Parathyroid adenoma (tissue), 2 donors: ENCODE measurements at regions not wholly inside any gene's neighbourhood (a gene's known extent, or its start where the extent isn't known, plus 50 kb on each side); places are given as distances from the start of the nearest gene placed in this dataset.

Source experiments
- H2AFZ ChIP-seq: fragments of 300-600 bp; sonication (generic); one replicate; pipeline ENCODE4 v1.7.0; 2017; ENCODE audit warnings: antibody characterized with exemption, mild to moderate bottlenecking
- H3K27ac ChIP-seq: fragments of 300-600 bp; sonication (generic); one replicate; pipeline ENCODE4 v1.7.0; 2017
- H3K27me3 ChIP-seq: fragments of 300-600 bp; sonication (generic); one replicate; pipeline ENCODE4 v1.7.0; 2017; ENCODE audit warnings: low read length; ENCODE audit not compliant: control insufficient read depth, insufficient read depth
- H3K36me3 ChIP-seq: fragments of 300-600 bp; sonication (generic); one replicate; pipeline ENCODE4 v1.7.0; 2017; ENCODE audit warnings: low read length; ENCODE audit not compliant: control insufficient read depth, insufficient read depth
- H3K4me1 ChIP-seq: fragments of 300-600 bp; sonication (generic); one replicate; pipeline ENCODE4 v1.7.0; 2017; ENCODE audit warnings: control low read depth
- H3K4me2 ChIP-seq: fragments of 300-600 bp; sonication (generic); one replicate; pipeline ENCODE4 v1.7.0; 2017; ENCODE audit warnings: low read length
- H3K4me3 ChIP-seq: fragments of 300-600 bp; sonication (generic); one replicate; pipeline ENCODE4 v1.7.0; 2017; ENCODE audit warnings: low read depth, low read length
- H3K79me2 ChIP-seq: fragments of 300-600 bp; sonication (generic); one replicate; pipeline ENCODE4 v1.7.0; 2017; ENCODE audit warnings: control low read depth
- H3K9ac ChIP-seq: fragments of 300-600 bp; sonication (generic); one replicate; pipeline ENCODE4 v1.7.0; 2017; ENCODE audit warnings: mild to moderate bottlenecking
- H3K9me3 ChIP-seq: fragments of 300-600 bp; sonication (generic); one replicate; pipeline ENCODE4 v1.7.0; 2017; ENCODE audit warnings: low read length; ENCODE audit not compliant: control insufficient read depth
- TF ChIP-seq, protein P1 (sequence below): fragments of 300-600 bp; sonication (generic); IDR thresholded peaks from one replicate; pipeline ENCODE4 v1.7.0; 2017; ENCODE audit warnings: antibody characterized with exemption, mild to moderate bottlenecking
- donor health status: primary hyperparathyroidism.

DNA sequence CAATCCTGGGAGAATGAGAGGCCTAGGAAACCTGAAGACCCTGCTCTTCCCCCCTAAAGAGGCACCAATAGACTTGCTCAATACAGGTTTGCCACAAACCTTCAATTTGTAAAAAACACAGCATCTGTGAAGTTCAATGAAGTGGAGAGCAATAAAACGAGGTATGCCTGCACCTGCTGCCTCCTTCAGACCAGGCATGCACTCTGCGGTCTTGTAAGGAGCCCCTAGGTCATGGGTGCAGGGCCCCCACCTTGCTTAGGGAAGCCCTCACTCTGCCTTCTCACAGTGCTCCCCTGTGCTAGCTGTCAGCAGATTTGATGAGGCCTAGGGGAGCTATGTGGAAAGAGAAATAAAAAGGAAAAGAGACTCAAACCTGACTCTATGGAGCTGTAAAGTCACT lies 72.1 kb upstream of the GALNT10 start:
- H3K79me2 ChIP-seq, result no peaks in the 10 kb centered on the region
- no peaks in the 10 kb centered on the region for H3K36me3 ChIP-seq
- H2AFZ ChIP-seq, result peak overlapping the region; percentile 61
- TF ChIP-seq, protein P1, sequence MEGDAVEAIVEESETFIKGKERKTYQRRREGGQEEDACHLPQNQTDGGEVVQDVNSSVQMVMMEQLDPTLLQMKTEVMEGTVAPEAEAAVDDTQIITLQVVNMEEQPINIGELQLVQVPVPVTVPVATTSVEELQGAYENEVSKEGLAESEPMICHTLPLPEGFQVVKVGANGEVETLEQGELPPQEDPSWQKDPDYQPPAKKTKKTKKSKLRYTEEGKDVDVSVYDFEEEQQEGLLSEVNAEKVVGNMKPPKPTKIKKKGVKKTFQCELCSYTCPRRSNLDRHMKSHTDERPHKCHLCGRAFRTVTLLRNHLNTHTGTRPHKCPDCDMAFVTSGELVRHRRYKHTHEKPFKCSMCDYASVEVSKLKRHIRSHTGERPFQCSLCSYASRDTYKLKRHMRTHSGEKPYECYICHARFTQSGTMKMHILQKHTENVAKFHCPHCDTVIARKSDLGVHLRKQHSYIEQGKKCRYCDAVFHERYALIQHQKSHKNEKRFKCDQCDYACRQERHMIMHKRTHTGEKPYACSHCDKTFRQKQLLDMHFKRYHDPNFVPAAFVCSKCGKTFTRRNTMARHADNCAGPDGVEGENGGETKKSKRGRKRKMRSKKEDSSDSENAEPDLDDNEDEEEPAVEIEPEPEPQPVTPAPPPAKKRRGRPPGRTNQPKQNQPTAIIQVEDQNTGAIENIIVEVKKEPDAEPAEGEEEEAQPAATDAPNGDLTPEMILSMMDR, result no peak
- peaks cover 5% of the 10 kb centered on the region for H3K4me1 ChIP-seq
- no peak overlapping the region for H3K4me3 ChIP-seq
- H3K4me2 ChIP-seq, result no peak overlapping the region
- H3K9ac ChIP-seq, result no peak overlapping the region
- no peaks in the 10 kb centered on the region for H3K27me3 ChIP-seq
- H3K27ac ChIP-seq, result no peak overlapping the region
- H3K9me3 ChIP-seq, result no peaks in the 10 kb centered on the region

DNA sequence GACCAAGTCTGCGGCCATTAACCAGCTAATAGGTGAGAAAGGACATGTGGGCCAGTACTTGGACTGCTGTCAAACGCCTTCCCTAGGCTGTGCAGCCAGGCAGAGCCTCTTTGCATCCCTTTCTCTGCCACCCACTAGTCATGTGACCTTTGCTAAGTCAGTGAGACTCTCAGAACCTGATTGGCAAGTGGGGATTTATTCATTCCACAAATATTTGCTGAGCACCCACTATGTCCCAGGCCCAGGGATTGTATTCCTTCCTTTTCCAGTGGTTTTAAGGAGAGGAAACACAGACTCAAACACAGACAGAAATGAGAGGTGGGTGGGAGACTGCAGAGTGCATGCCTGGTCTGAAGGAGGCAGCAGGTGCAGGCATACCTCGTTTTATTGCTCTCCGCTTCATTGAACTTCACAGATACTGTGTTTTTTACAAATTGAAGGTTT lies 71.6 kb upstream of the GALNT10 start:
- Histone ChIP-seq H3K79me2 (no peaks in the 10 kb centered on the region), H3K4me3 (no peak overlapping the region), H2AFZ (peak overlapping the region; percentile 61), H3K4me2 (no peak overlapping the region), H3K36me3 (no peaks in the 10 kb centered on the region), H3K4me1 (peaks cover 5% of the 10 kb centered on the region), H3K27ac (no peak overlapping the region), H3K9ac (no peak overlapping the region), H3K9me3 (no peaks in the 10 kb centered on the region), H3K27me3 (no peaks in the 10 kb centered on the region)
- TF ChIP-seq, protein P1, result no peak

DNA sequence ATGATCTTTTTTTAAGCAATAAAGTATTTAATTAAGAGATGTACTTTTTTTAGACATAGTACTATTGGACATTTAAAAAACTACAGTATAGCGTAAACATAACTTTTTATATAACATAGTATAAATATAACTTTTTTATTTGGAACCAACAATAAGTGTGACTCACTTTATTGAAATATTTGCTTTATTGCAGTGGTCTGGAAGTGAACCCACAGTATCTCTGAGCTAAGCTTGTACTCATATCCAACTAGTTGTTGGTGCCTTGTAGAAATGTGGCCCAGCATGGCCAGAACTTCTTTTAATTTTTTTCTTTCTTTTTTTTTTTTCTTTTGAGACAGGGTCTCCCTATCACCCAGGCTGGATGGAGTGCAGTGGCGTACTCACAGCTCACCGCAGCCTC lies 61.5 kb upstream of the GALNT10 start:
- Histone ChIP-seq H3K9me3 (no peaks in the 10 kb centered on the region), H3K27ac (no peak overlapping the region), H3K27me3 (no peaks in the 10 kb centered on the region), H3K4me3 (no peak overlapping the region), H3K4me1 (no peaks in the 10 kb centered on the region), H3K9ac (no peak overlapping the region), H3K36me3 (no peaks in the 10 kb centered on the region), H3K4me2 (no peak overlapping the region), H3K79me2 (no peaks in the 10 kb centered on the region), H2AFZ (no peak overlapping the region)
- TF ChIP-seq, protein P1, result no peak

DNA sequence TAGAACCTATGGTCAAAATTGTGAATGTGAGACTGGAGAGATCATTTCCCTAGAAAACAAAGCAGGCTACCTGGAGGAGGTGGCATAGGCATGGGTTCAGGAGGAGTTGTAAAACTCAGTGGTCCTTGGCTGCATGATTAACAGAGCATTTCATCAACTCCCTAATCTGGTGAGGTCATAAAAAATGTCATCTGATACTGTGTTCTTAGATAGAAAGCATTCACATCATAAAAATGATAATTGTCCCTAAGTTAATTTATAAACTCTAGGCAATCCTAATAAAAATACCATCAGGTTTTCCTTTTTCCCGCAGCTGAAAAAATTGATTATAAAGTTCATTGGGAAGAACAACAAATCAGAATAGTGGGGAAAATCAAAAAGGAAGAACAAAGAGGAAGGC lies 60.6 kb upstream of the GALNT10 start:
- H3K4me2 ChIP-seq, result no peak overlapping the region
- no peak overlapping the region for H2AFZ ChIP-seq
- H3K4me1 ChIP-seq, result no peaks in the 10 kb centered on the region
- no peak overlapping the region for H3K27ac ChIP-seq
- H3K79me2 ChIP-seq, result no peaks in the 10 kb centered on the region
- no peaks in the 10 kb centered on the region for H3K9me3 ChIP-seq
- TF ChIP-seq, protein P1, result no peak
- H3K27me3 ChIP-seq, result no peaks in the 10 kb centered on the region
- H3K9ac ChIP-seq, result no peak overlapping the region
- H3K4me3 ChIP-seq, result no peak overlapping the region
- no peaks in the 10 kb centered on the region for H3K36me3 ChIP-seq

DNA sequence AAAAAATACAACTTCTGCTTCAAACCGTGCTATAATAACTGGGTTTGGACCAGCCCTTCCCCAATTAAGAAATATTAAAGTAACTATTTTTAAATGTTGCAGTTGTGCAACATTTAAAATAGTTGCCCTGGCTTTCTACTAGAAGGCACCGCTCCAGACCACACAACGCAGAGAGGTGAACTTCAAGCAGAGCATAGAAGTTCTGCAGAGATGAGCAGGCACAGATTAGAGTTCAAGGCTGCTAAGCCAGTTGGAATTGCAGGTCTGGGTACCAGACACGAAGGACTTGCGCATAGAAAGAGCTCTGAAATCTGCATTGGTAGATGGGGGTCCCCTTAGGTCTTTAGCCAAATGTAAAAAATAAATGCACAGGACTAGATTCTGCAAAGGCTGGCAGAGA lies 58.7 kb upstream of the GALNT10 start:
- TF ChIP-seq, protein P1, result no peak
- Histone ChIP-seq H2AFZ (no peak overlapping the region), H3K27me3 (no peaks in the 10 kb centered on the region), H3K79me2 (no peaks in the 10 kb centered on the region), H3K9me3 (no peaks in the 10 kb centered on the region), H3K4me3 (no peak overlapping the region), H3K36me3 (no peaks in the 10 kb centered on the region), H3K9ac (no peak overlapping the region), H3K4me2 (no peak overlapping the region), H3K4me1 (no peaks in the 10 kb centered on the region), H3K27ac (no peak overlapping the region)
